H1 (cell line): ENCODE measurements at regions not wholly inside any gene's neighbourhood (a gene's known extent, or its start where the extent isn't known, plus 50 kb on each side); places are given as distances from the start of the nearest gene placed in this dataset.

Experiments used
- CTCF ChIA-PET: fragments of 300-600 bp; sonication (Branson Sonifier 250); formaldehyde crosslinking; loops from one replicate; lab custom pipeline; 2021; ENCODE audit not compliant: partially characterized antibody; lab: Charles Lee
- POLR2A ChIA-PET: fragments of 300-600 bp; sonication (Branson Sonifier 250); formaldehyde crosslinking; loops from one replicate; lab custom pipeline; 2021; ENCODE audit warnings: inconsistent platforms; ENCODE audit not compliant: partially characterized antibody; lab: Charles Lee
- DNase-seq, 2 experiments: peaks; one replicate each; pipeline versions ENCODE4 v3.0.0 to v3.0.0-alpha.2; 2010 to 2022; ENCODE audit warnings: low spot score in 2 of 2, low read depth in 1 of 2, mixed read lengths in 1 of 2
- FAIRE-seq: peaks from 2 replicates; lab custom pipeline; 2011; peaks lifted over from hg19 to GRCh38; lab: Jason Lieb, UNC
- H2AFZ ChIP-seq: 2 replicates; pipeline ENCODE4 v1.8.1; 2012; ENCODE audit warnings: low read length, inconsistent platforms
- H2AK5ac ChIP-seq: 2 replicates; pipeline ENCODE4 v1.6.1; 2013; ENCODE audit warnings: low read depth, low read length
- H2BK120ac ChIP-seq: replicated peaks from 2 replicates; pipeline ENCODE3; 2013; ENCODE audit warnings: low read depth, low read length, inconsistent platforms
- H2BK12ac ChIP-seq: 2 replicates; pipeline ENCODE4 v1.6.1; 2013; ENCODE audit warnings: low read depth, low read length
- H2BK15ac ChIP-seq: 2 replicates; pipeline ENCODE4 v1.6.1; 2013; ENCODE audit warnings: low read length
- H2BK20ac ChIP-seq: 2 replicates; pipeline ENCODE4 v1.6.1; 2013; ENCODE audit warnings: low read length
- H2BK5ac ChIP-seq: 2 replicates; pipeline ENCODE4 v1.6.1; 2013; ENCODE audit warnings: low read depth, low read length
- H3K14ac ChIP-seq: 2 replicates; pipeline ENCODE4 v1.6.1; 2013; ENCODE audit warnings: inconsistent platforms; ENCODE audit not compliant: insufficient read length
- H3K18ac ChIP-seq: 2 replicates; pipeline ENCODE4 v1.6.1; 2013; ENCODE audit warnings: low read length; ENCODE audit errors: extremely low read depth
- H3K23ac ChIP-seq: 2 replicates; pipeline ENCODE4 v1.6.1; 2013; ENCODE audit warnings: inconsistent platforms; ENCODE audit not compliant: insufficient read length
- H3K23me2 ChIP-seq: 2 replicates; pipeline ENCODE4 v1.6.1; 2013; ENCODE audit warnings: low read depth, low read length
- H3K27ac ChIP-seq: 2 replicates; pipeline ENCODE4 v1.6.1; 2011; ENCODE audit warnings: low read depth, low read length, inconsistent platforms
- H3K27me3 ChIP-seq, 4 experiments: replicated peaks in 1 of 4; 1 replicate in 1 of 4; 2 replicates in 3 of 4; pipeline versions ENCODE4 v1.6.1 to v1.8.1; 2011 to 2013; ENCODE audit warnings: low read length in 3 of 4, mild to moderate bottlenecking in 3 of 4, inconsistent platforms in 2 of 4, mixed read lengths in 2 of 4, moderate library complexity in 1 of 4; ENCODE audit not compliant: control insufficient read depth in 3 of 4, insufficient read depth in 3 of 4; ENCODE audit errors: extremely low read depth in 1 of 4
- H3K36me3 ChIP-seq, 4 experiments: 2 replicates each; pipeline versions ENCODE4 v1.6.1 to v1.8.1; 2011 to 2013; ENCODE audit warnings: mild to moderate bottlenecking in 4 of 4, low read length in 3 of 4, moderate library complexity in 2 of 4, control low read depth in 1 of 4, inconsistent platforms in 1 of 4; ENCODE audit not compliant: insufficient read depth in 4 of 4, control insufficient read depth in 2 of 4
- H3K4ac ChIP-seq: replicated peaks from 2 replicates; pipeline ENCODE3; 2013; ENCODE audit warnings: low read length, low read depth, mixed read lengths, inconsistent platforms; ENCODE audit not compliant: insufficient read length
- H3K4me1 ChIP-seq, 4 experiments: replicated peaks in 1 of 4; 1 replicate in 1 of 4; 2 replicates in 3 of 4; pipeline versions ENCODE4 v1.6.1 to v1.8.1; 2011 to 2013; ENCODE audit warnings: low read length in 3 of 4, inconsistent platforms in 2 of 4, mixed read lengths in 1 of 4; ENCODE audit not compliant: insufficient read depth in 4 of 4, control insufficient read depth in 3 of 4
- H3K4me2 ChIP-seq, 2 experiments: 2 replicates each; pipeline versions ENCODE4 v1.6.1 to v1.8.1; 2011 to 2013; ENCODE audit warnings: low read depth in 2 of 2, low read length in 2 of 2, control low read depth in 1 of 2, inconsistent platforms in 1 of 2, mild to moderate bottlenecking in 1 of 2; ENCODE audit not compliant: insufficient read depth in 1 of 2
- H3K4me3 ChIP-seq, 4 experiments: fragments of 200-600, 300-600 bp in 1 of 4; sonication (generic), shearing (Covaris generic), sonication (Bioruptor Twin) in 1 of 4; 2 replicates each; pipeline versions ENCODE4 v1.5.1 to v1.8.1; 2011 to 2016; ENCODE audit warnings: low read length in 4 of 4, low read depth in 3 of 4, control low read depth in 2 of 4, inconsistent platforms in 2 of 4, mild to moderate bottlenecking in 2 of 4, mixed read lengths in 1 of 4, moderate library complexity in 1 of 4; ENCODE audit not compliant: insufficient read depth in 2 of 4; ENCODE audit errors: extremely low read depth in 1 of 4
- H3K56ac ChIP-seq: replicated peaks from 2 replicates; pipeline ENCODE3; 2013; ENCODE audit warnings: low read depth, mild to moderate bottlenecking, mixed read lengths, low read length, inconsistent platforms; ENCODE audit not compliant: insufficient read length
- H3K79me1 ChIP-seq: 2 replicates; pipeline ENCODE4 v1.6.1; 2013; ENCODE audit warnings: low read depth, low read length, control low read depth
- H3K79me2 ChIP-seq, 2 experiments: 2 replicates each; pipeline versions ENCODE4 v1.6.1 to v1.8.1; 2012 to 2013; ENCODE audit warnings: low read length in 2 of 2, mild to moderate bottlenecking in 2 of 2, inconsistent platforms in 1 of 2; ENCODE audit not compliant: insufficient read depth in 2 of 2, control insufficient read depth in 1 of 2
- H3K9ac ChIP-seq, 4 experiments: replicated peaks in 1 of 4; 1 replicate in 1 of 4; 2 replicates in 3 of 4; pipeline versions ENCODE4 v1.6.1 to v1.8.1; 2011 to 2013; ENCODE audit warnings: low read depth in 3 of 4, low read length in 3 of 4, control low read depth in 2 of 4, mild to moderate bottlenecking in 2 of 4, moderate library complexity in 2 of 4, inconsistent platforms in 1 of 4; ENCODE audit errors: extremely low read depth in 1 of 4
- H3K9me3 ChIP-seq, 2 experiments: 2 replicates each; pipeline versions ENCODE4 v1.6.1 to v1.8.1; 2012 to 2013; ENCODE audit warnings: mild to moderate bottlenecking in 2 of 2, moderate library complexity in 2 of 2, control low read depth in 1 of 2, inconsistent platforms in 1 of 2, low read depth in 1 of 2, low read length in 1 of 2, mixed read lengths in 1 of 2; ENCODE audit not compliant: insufficient read depth in 2 of 2
- H4K20me1 ChIP-seq, 2 experiments: replicated peaks in 1 of 2; 2 replicates each; pipeline versions ENCODE3 to v1.8.1; 2011 to 2013; ENCODE audit warnings: inconsistent platforms in 2 of 2, low read length in 2 of 2, mild to moderate bottlenecking in 1 of 2; ENCODE audit not compliant: insufficient read depth in 2 of 2, control insufficient read depth in 1 of 2
- H4K5ac ChIP-seq: 2 replicates; pipeline ENCODE4 v1.6.1; 2013; ENCODE audit warnings: low read length, low read depth, mixed read lengths, inconsistent platforms; ENCODE audit not compliant: insufficient read length
- H4K8ac ChIP-seq: 2 replicates; pipeline ENCODE4 v1.8.0; 2013; ENCODE audit warnings: mild to moderate bottlenecking, moderate library complexity, low read length, inconsistent platforms; ENCODE audit not compliant: insufficient read depth; ENCODE audit errors: extremely low read depth
- H4K91ac ChIP-seq: replicated peaks from 2 replicates; pipeline ENCODE3; 2013; ENCODE audit warnings: low read length, mixed read lengths, inconsistent platforms; ENCODE audit not compliant: insufficient read length
- CBX8 ChIP-seq: fragments of 300-800, 300-1000 bp; sonication (generic); IDR thresholded peaks from 2 replicates; pipeline ENCODE4 v1.7.1; 2016; ENCODE audit warnings: low read depth, low read length, borderline replicate concordance
- CHD1 ChIP-seq: IDR thresholded peaks from 2 replicates; pipeline ENCODE4 v1.6.1; 2012; ENCODE audit warnings: low read depth, low read length, improper control_type of control experiment
- GABPA ChIP-seq: IDR thresholded peaks from 2 replicates; pipeline ENCODE4 v1.6.1; 2011; ENCODE audit warnings: mild to moderate bottlenecking, low read length, moderate library complexity, borderline replicate concordance; ENCODE audit not compliant: insufficient read depth
- RXRA ChIP-seq: IDR thresholded peaks from 2 replicates; pipeline ENCODE4 v1.6.1; 2011; ENCODE audit warnings: low read depth, mild to moderate bottlenecking, low read length, moderate library complexity; ENCODE audit not compliant: insufficient read depth
- TAF7 ChIP-seq: optimal IDR thresholded peaks from 2 replicates; pipeline ENCODE3; 2011; ENCODE audit warnings: low read depth, mild to moderate bottlenecking, inconsistent platforms, low read length, moderate library complexity, borderline replicate concordance
- TBP ChIP-seq: IDR thresholded peaks from 2 replicates; pipeline ENCODE4 v1.6.1; 2011; ENCODE audit warnings: low read depth, low read length, improper control_type of control experiment
- WGBS, 2 experiments: shearing (Covaris generic) in 1 of 2; methylation state at CpG; one replicate each; pipeline versions ENCODE4 v1.1.6 to v1.1.7; 2013 to 2015; ENCODE audit warnings: low lambda C conversion rate in 2 of 2, mixed read lengths in 2 of 2, inconsistent platforms in 1 of 2, low coverage in 1 of 2, missing lambda C conversion rate in 1 of 2; ENCODE audit not compliant: insufficient replicate concordance in 2 of 2, insufficient coverage in 1 of 2, insufficient read length in 1 of 2; ENCODE audit errors: extremely low coverage in 1 of 2, missing lambda C conversion rate in 1 of 2; 5-methylcytosine and 5-hydroxymethylcytosine counted together

GRCh38 chr16:13772782-13773181 is 147.2 kb upstream of the ERCC4 start:
- 95% methylated on average over 1 of the region's 1 CpG; no CpG with 5 or more reads in 1 of the 2 experiments for WGBS, 2 experiments
- H3K14ac ChIP-seq, result no peak overlapping the region
- no peak overlapping the region for H4K5ac ChIP-seq
- no peaks in the 10 kb centered on the region for H3K4me1 ChIP-seq
- H2BK20ac ChIP-seq, result no peak overlapping the region
- H3K4me2 ChIP-seq, result no peak overlapping the region
- no peak overlapping the region for H2AK5ac ChIP-seq
- DNase-seq, result no peak
- H3K4me3 ChIP-seq, result no peak overlapping the region
- no peak overlapping the region for H3K4ac ChIP-seq
- no peak overlapping the region for H3K56ac ChIP-seq
- no peaks in the 10 kb centered on the region for H3K23me2 ChIP-seq
- no peak overlapping the region for H2BK5ac ChIP-seq
- FAIRE-seq, result no peak
- no peak overlapping the region for H2BK12ac ChIP-seq
- no peak overlapping the region for H3K23ac ChIP-seq
- H2BK120ac ChIP-seq, result no peak overlapping the region
- no peak overlapping the region for H4K91ac ChIP-seq
- no peak overlapping the region for H3K27ac ChIP-seq
- no peak overlapping the region for H3K18ac ChIP-seq
- TF ChIP-seq TAF7, result no peak
- no peak for TF ChIP-seq TBP
- TF ChIP-seq RXRA, result no peak
- no peak for TF ChIP-seq GABPA
- no peak for TF ChIP-seq CHD1
- no peak for TF ChIP-seq CBX8
- no peak overlapping the region for H4K8ac ChIP-seq
- H3K9me3 ChIP-seq, result peaks cover 0 to 5% of the 10 kb centered on the region in 2 experiments; a peak in 1 of 4 replicates
- POLR2A ChIA-PET, result no interaction called here
- no peak overlapping the region for H2AFZ ChIP-seq
- H2BK15ac ChIP-seq, result no peak overlapping the region
- CTCF ChIA-PET, result interaction anchor here (0.8 to 1.2 kb wide), 2 partner anchors 76 to 101 kb away, joined by 3 read pairs; no protein-coding TSS in a partner anchor
- H3K79me1 ChIP-seq, result no peaks in the 10 kb centered on the region
- no peaks in the 10 kb centered on the region for H3K36me3 ChIP-seq
- H4K20me1 ChIP-seq, result no peaks in the 10 kb centered on the region
- no peaks in the 10 kb centered on the region for H3K79me2 ChIP-seq
- no peaks in the 10 kb centered on the region for H3K27me3 ChIP-seq
- no peak overlapping the region for H3K9ac ChIP-seq
